Activated T-cell treated with anti-CD3 and anti-CD28 coated beads, Interleukin-2, amount 50 U/mL, for 72 hours (primary cell): ENCODE measurements at regions not wholly inside any gene's neighbourhood (a gene's known extent, or its start where the extent isn't known, plus 50 kb on each side); places are given as distances from the start of the nearest gene placed in this dataset.

Source experiments
- ATAC-seq, 2 donors: fragments of 150-1000 bp; cut with Tn5 transposase; replicated peaks in 1 of 2; 2 replicates each; pipeline ENCODE4 v1.10.0; 2021; ENCODE audit warnings: moderate library complexity in 2 of 2, mild to moderate bottlenecking in 1 of 2
- DNase-seq, 2 donors: peaks; one replicate each; pipeline ENCODE4 v3.0.0; 2021 to 2022; ENCODE audit warnings: mixed read lengths in 1 of 2
- H3K27ac Mint-ChIP-seq: one replicate; pipeline ENCODE4 v1.8.0; 2022; ENCODE audit warnings: mild to moderate bottlenecking, moderate library complexity, mixed read lengths
- H3K27me3 Mint-ChIP-seq: one replicate; pipeline ENCODE4 v1.8.0; 2022; ENCODE audit warnings: low read depth, mixed read lengths
- H3K36me3 Mint-ChIP-seq, 2 donors: one replicate each; pipeline ENCODE4 v1.8.0; 2022; ENCODE audit warnings: mixed read lengths in 2 of 2, mild to moderate bottlenecking in 1 of 2; ENCODE audit not compliant: insufficient read depth in 2 of 2
- H3K4me1 Mint-ChIP-seq: one replicate; pipeline ENCODE4 v1.8.0; 2022; ENCODE audit warnings: low read depth, mixed read lengths
- H3K4me3 Mint-ChIP-seq, 2 donors: one replicate each; pipeline ENCODE4 v1.8.0; 2022; ENCODE audit warnings: mild to moderate bottlenecking in 2 of 2, mixed read lengths in 2 of 2, moderate library complexity in 2 of 2
- H3K9me3 Mint-ChIP-seq, 2 donors: one replicate each; pipeline ENCODE4 v1.8.0; 2022; ENCODE audit warnings: mixed read lengths in 2 of 2

- DNase-seq (no peak), ATAC-seq (no peak)
- no peak overlapping the region for H3K4me3 Mint-ChIP-seq
- no peak overlapping the region for H3K27ac Mint-ChIP-seq
- no peaks in the 10 kb centered on the region for H3K36me3 Mint-ChIP-seq
- no peaks in the 10 kb centered on the region for H3K9me3 Mint-ChIP-seq
- peaks cover 13% of the 10 kb centered on the region for H3K27me3 Mint-ChIP-seq
- no peaks in the 10 kb centered on the region for H3K4me1 Mint-ChIP-seq
These were observed 122.6 kb upstream of the ANK2 start for GRCh38 chr4:112926819-112927218.

GRCh38 chr4:112927544-112927943 lies 121.9 kb upstream of the ANK2 start:
- H3K4me1 Mint-ChIP-seq, result no peaks in the 10 kb centered on the region
- no peak overlapping the region for H3K27ac Mint-ChIP-seq
- ATAC-seq (no peak), DNase-seq (no peak)
- H3K27me3 Mint-ChIP-seq, result peaks cover 13% of the 10 kb centered on the region
- no peaks in the 10 kb centered on the region for H3K36me3 Mint-ChIP-seq
- no peak overlapping the region for H3K4me3 Mint-ChIP-seq
- no peaks in the 10 kb centered on the region for H3K9me3 Mint-ChIP-seq

- no peak for ATAC-seq
- Mint-ChIP-seq H3K36me3 (no peaks in the 10 kb centered on the region), H3K9me3 (no peaks in the 10 kb centered on the region), H3K27ac (no peak overlapping the region), H3K4me1 (no peaks in the 10 kb centered on the region), H3K27me3 (peaks cover 12% of the 10 kb centered on the region), H3K4me3 (no peak overlapping the region)
- no peak for DNase-seq
These were observed 118.5 kb upstream of the ANK2 start for GRCh38 chr4:112931001-112931400.

- H3K4me3 Mint-ChIP-seq, result no peak overlapping the region
- H3K9me3 Mint-ChIP-seq, result no peaks in the 10 kb centered on the region
- no peak for DNase-seq
- no peaks in the 10 kb centered on the region for H3K36me3 Mint-ChIP-seq
- H3K4me1 Mint-ChIP-seq, result no peaks in the 10 kb centered on the region
- no peak overlapping the region for H3K27ac Mint-ChIP-seq
- no peak for ATAC-seq
- H3K27me3 Mint-ChIP-seq, result peaks cover 12% of the 10 kb centered on the region
These were observed 115.7 kb upstream of the ANK2 start for GRCh38 chr4:112933790-112934189.

- H3K27me3 Mint-ChIP-seq, result peaks cover 23% of the 10 kb centered on the region
- DNase-seq (no peak), ATAC-seq (no peak)
- no peaks in the 10 kb centered on the region for H3K9me3 Mint-ChIP-seq
- no peak overlapping the region for H3K27ac Mint-ChIP-seq
- no peak overlapping the region for H3K4me3 Mint-ChIP-seq
- no peaks in the 10 kb centered on the region for H3K4me1 Mint-ChIP-seq
- H3K36me3 Mint-ChIP-seq, result no peaks in the 10 kb centered on the region
These were observed 110.9 kb upstream of the ANK2 start for GRCh38 chr4:112938461-112939058.

- ATAC-seq, result no peak
- H3K9me3 Mint-ChIP-seq, result no peaks in the 10 kb centered on the region
- no peak for DNase-seq
- no peaks in the 10 kb centered on the region for H3K36me3 Mint-ChIP-seq
- no peak overlapping the region for H3K4me3 Mint-ChIP-seq
- no peak overlapping the region for H3K27ac Mint-ChIP-seq
- no peaks in the 10 kb centered on the region for H3K4me1 Mint-ChIP-seq
- H3K27me3 Mint-ChIP-seq, result peaks cover 18% of the 10 kb centered on the region
These were observed 109.6 kb upstream of the ANK2 start for GRCh38 chr4:112939901-112940300.

- Mint-ChIP-seq H3K4me3 (no peak overlapping the region), H3K4me1 (no peaks in the 10 kb centered on the region), H3K36me3 (no peaks in the 10 kb centered on the region), H3K9me3 (no peaks in the 10 kb centered on the region), H3K27ac (no peak overlapping the region), H3K27me3 (peaks cover 17% of the 10 kb centered on the region)
- no peak for ATAC-seq
- no peak for DNase-seq
These were observed 109.1 kb upstream of the ANK2 start for GRCh38 chr4:112940336-112940735.

GRCh38 chr4:112942077-112942476 lies 107.4 kb upstream of the ANK2 start:
- Mint-ChIP-seq H3K27ac (no peak overlapping the region), H3K9me3 (no peaks in the 10 kb centered on the region), H3K4me3 (no peak overlapping the region), H3K4me1 (no peaks in the 10 kb centered on the region), H3K27me3 (peaks cover 17% of the 10 kb centered on the region), H3K36me3 (no peaks in the 10 kb centered on the region)
- ATAC-seq (no peak), DNase-seq (no peak)

- Mint-ChIP-seq H3K9me3 (no peaks in the 10 kb centered on the region), H3K36me3 (no peaks in the 10 kb centered on the region), H3K27me3 (peaks cover 22% of the 10 kb centered on the region), H3K4me3 (no peak overlapping the region), H3K27ac (no peak overlapping the region), H3K4me1 (no peaks in the 10 kb centered on the region)
- ATAC-seq, result no peak
- DNase-seq, result no peak
These were observed 106.5 kb upstream of the ANK2 start for GRCh38 chr4:112942997-112943396.

GRCh38 chr4:112944006-112944405 lies 105.4 kb upstream of the ANK2 start:
- Mint-ChIP-seq H3K27ac (no peak overlapping the region), H3K9me3 (no peaks in the 10 kb centered on the region), H3K4me3 (no peak overlapping the region), H3K27me3 (peaks cover 24% of the 10 kb centered on the region), H3K36me3 (no peaks in the 10 kb centered on the region), H3K4me1 (no peaks in the 10 kb centered on the region)
- no peak for ATAC-seq
- no peak for DNase-seq

GRCh38 chr4:112946127-112946526 lies 103.3 kb upstream of the ANK2 start:
- DNase-seq (no peak), ATAC-seq (no peak)
- H3K9me3 Mint-ChIP-seq, result no peaks in the 10 kb centered on the region
- H3K4me3 Mint-ChIP-seq, result no peak overlapping the region
- H3K36me3 Mint-ChIP-seq, result no peaks in the 10 kb centered on the region
- no peaks in the 10 kb centered on the region for H3K4me1 Mint-ChIP-seq
- H3K27me3 Mint-ChIP-seq, result peaks cover 15% of the 10 kb centered on the region
- no peak overlapping the region for H3K27ac Mint-ChIP-seq

GRCh38 chr4:112947616-112948015 lies 101.8 kb upstream of the ANK2 start:
- Mint-ChIP-seq H3K27me3 (peaks cover 15% of the 10 kb centered on the region), H3K36me3 (no peaks in the 10 kb centered on the region), H3K9me3 (no peaks in the 10 kb centered on the region), H3K4me1 (no peaks in the 10 kb centered on the region), H3K4me3 (no peak overlapping the region), H3K27ac (no peak overlapping the region)
- ATAC-seq, result no peak
- DNase-seq, result no peak

- no peaks in the 10 kb centered on the region for H3K36me3 Mint-ChIP-seq
- no peak overlapping the region for H3K4me3 Mint-ChIP-seq
- ATAC-seq, result no peak
- no peaks in the 10 kb centered on the region for H3K9me3 Mint-ChIP-seq
- DNase-seq, result no peak
- peaks cover 7% of the 10 kb centered on the region for H3K27me3 Mint-ChIP-seq
- no peaks in the 10 kb centered on the region for H3K4me1 Mint-ChIP-seq
- H3K27ac Mint-ChIP-seq, result no peak overlapping the region
These were observed 97.8 kb upstream of the ANK2 start for GRCh38 chr4:112951362-112952312.

- Mint-ChIP-seq H3K27ac (no peak overlapping the region), H3K36me3 (no peaks in the 10 kb centered on the region), H3K27me3 (peaks cover 7% of the 10 kb centered on the region), H3K4me1 (no peaks in the 10 kb centered on the region), H3K4me3 (no peak overlapping the region), H3K9me3 (no peaks in the 10 kb centered on the region)
- no peak for ATAC-seq
- no peak for DNase-seq
These were observed 97.1 kb upstream of the ANK2 start for GRCh38 chr4:112952313-112952700.
